AG09309 (cell line): ENCODE measurements at regions not wholly inside any gene's neighbourhood (a gene's known extent, or its start where the extent isn't known, plus 50 kb on each side); places are given as distances from the start of the nearest gene placed in this dataset.
A peak's percentile ranks its signal among the peaks of the same experiment; 100 is the strongest.

ENCODE experiments used
- DNase-seq: peaks from one replicate; pipeline ENCODE4 v3.0.0-alpha.2; 2010; ENCODE audit warnings: low read depth
- H3K4me3 ChIP-seq: 2 replicates; pipeline ENCODE4 v1.5.1; 2011; ENCODE audit warnings: mild to moderate bottlenecking, low read depth, low read length, moderate library complexity; ENCODE audit not compliant: control insufficient read depth
- CTCF ChIP-seq: IDR thresholded peaks from 2 replicates; pipeline ENCODE4 v1.5.1; 2011; ENCODE audit warnings: mild to moderate bottlenecking, low read depth, low read length, inconsistent platforms; ENCODE audit not compliant: insufficient read depth, control insufficient read depth; ENCODE audit errors: missing control alignments

- no peak for DNase-seq
- TF ChIP-seq CTCF, result no peak
- no peak overlapping the region for H3K4me3 ChIP-seq
Measured at GRCh38 chr12:59158066-59158465, 237.8 kb upstream of the LRIG3 start.

- no peak for TF ChIP-seq CTCF
- H3K4me3 ChIP-seq, result no peak overlapping the region
- no peak for DNase-seq
Measured at GRCh38 chr12:59155448-59155847, 235.1 kb upstream of the LRIG3 start.

- no peak for TF ChIP-seq CTCF
- peak; percentile 13 for DNase-seq
- no peak overlapping the region for H3K4me3 ChIP-seq
Measured at GRCh38 chr12:59151243-59151642, 230.9 kb upstream of the LRIG3 start.

- TF ChIP-seq CTCF, result peak; percentile 90
- DNase-seq, result peak; percentile 66
- H3K4me3 ChIP-seq, result no peak overlapping the region
Measured at GRCh38 chr12:59149995-59150642, 229.8 kb upstream of the LRIG3 start.

GRCh38 chr12:59147791-59148190 lies 227.5 kb upstream of the LRIG3 start:
- H3K4me3 ChIP-seq, result no peak overlapping the region
- no peak for TF ChIP-seq CTCF
- no peak for DNase-seq

- H3K4me3 ChIP-seq, result no peak overlapping the region
- no peak for TF ChIP-seq CTCF
- DNase-seq, result no peak
Measured at GRCh38 chr12:59142183-59142790, 222.0 kb upstream of the LRIG3 start.

- no peak overlapping the region for H3K4me3 ChIP-seq
- TF ChIP-seq CTCF, result no peak
- no peak for DNase-seq
Measured at GRCh38 chr12:59134750-59135149, 214.4 kb upstream of the LRIG3 start.
